CD8-positive, alpha-beta memory T cell (primary cell): ENCODE measurements at regions not wholly inside any gene's neighbourhood (a gene's known extent, or its start where the extent isn't known, plus 50 kb on each side); places are given as distances from the start of the nearest gene placed in this dataset.
"Not testable (repeated sequence)": the region's sequence is repeated elsewhere in the genome, so short reads cannot be mapped to it uniquely, and the experiment has no call there.

Experiments used
- CTCF ChIA-PET: fragments of 350-600 bp; sonication (Branson Sonifier 250); formaldehyde crosslinking; loops from one replicate; lab custom pipeline; 2021; ENCODE audit warnings: antibody characterized with exemption; lab: Charles Lee
- POLR2A ChIA-PET: fragments of 350-600 bp; sonication (Branson Sonifier 250); formaldehyde crosslinking; loops from one replicate; lab custom pipeline; 2021; ENCODE audit warnings: antibody characterized with exemption; lab: Charles Lee
- DNase-seq, 5 donors: peaks; one replicate each; pipeline versions ENCODE4 v3.0.0 to v3.0.0-alpha.2; 2020 to 2022; ENCODE audit warnings: mixed read lengths in 1 of 5
- H3K27ac ChIP-seq: one replicate; pipeline ENCODE4 v1.7.0; 2013; ENCODE audit warnings: low read depth, mild to moderate bottlenecking, low read length, moderate library complexity
- H3K27me3 ChIP-seq: 2 replicates; pipeline ENCODE4 v1.7.0; 2013; ENCODE audit warnings: low read length, mild to moderate bottlenecking; ENCODE audit not compliant: insufficient read depth, poor library complexity, severe bottlenecking
- H3K36me3 ChIP-seq: 2 replicates; pipeline ENCODE4 v1.7.0; 2013; ENCODE audit warnings: mild to moderate bottlenecking, low read length, moderate library complexity; ENCODE audit not compliant: insufficient read depth
- H3K4me1 ChIP-seq: 2 replicates; pipeline ENCODE4 v1.7.0; 2013; ENCODE audit warnings: mild to moderate bottlenecking, low read length, moderate library complexity; ENCODE audit not compliant: insufficient read depth
- H3K4me3 ChIP-seq: 2 replicates; pipeline ENCODE4 v1.7.0; 2013; ENCODE audit warnings: mild to moderate bottlenecking, low read length
- H3K9me3 ChIP-seq: 2 replicates; pipeline ENCODE4 v1.7.0; 2013; ENCODE audit warnings: mild to moderate bottlenecking, low read length
- H3K27ac Mint-ChIP-seq, 8 donors: one replicate each; pipeline ENCODE4 v1.8.0; 2020 to 2021; ENCODE audit warnings: mixed read lengths in 8 of 8, mild to moderate bottlenecking in 6 of 8, inconsistent platforms in 3 of 8, moderate library complexity in 3 of 8
- H3K27me3 Mint-ChIP-seq, 2 donors: one replicate each; pipeline ENCODE4 v1.8.0; 2020 to 2021; ENCODE audit warnings: mixed read lengths in 2 of 2, mild to moderate bottlenecking in 1 of 2, moderate library complexity in 1 of 2
- H3K36me3 Mint-ChIP-seq, 3 donors: one replicate each; pipeline ENCODE4 v1.8.0; 2020 to 2021; ENCODE audit warnings: mixed read lengths in 3 of 3, inconsistent platforms in 1 of 3, mild to moderate bottlenecking in 1 of 3
- H3K4me1 Mint-ChIP-seq, 3 donors: one replicate each; pipeline ENCODE4 v1.8.0; 2020 to 2021; ENCODE audit warnings: mixed read lengths in 3 of 3, inconsistent platforms in 1 of 3, mild to moderate bottlenecking in 1 of 3
- H3K4me3 Mint-ChIP-seq, 7 donors: one replicate each; pipeline ENCODE4 v1.8.0; 2020 to 2021; ENCODE audit warnings: mixed read lengths in 7 of 7, mild to moderate bottlenecking in 6 of 7, moderate library complexity in 4 of 7, inconsistent platforms in 2 of 7
- H3K9me3 Mint-ChIP-seq, 5 donors: one replicate each; pipeline ENCODE4 v1.8.0; 2020 to 2022; ENCODE audit warnings: mixed read lengths in 5 of 5, mild to moderate bottlenecking in 3 of 5, moderate library complexity in 2 of 5, inconsistent platforms in 1 of 5

- Histone ChIP-seq H3K4me1 (no peaks in the 10 kb centered on the region), H3K27ac (no peak overlapping the region), H3K27me3 (no peaks in the 10 kb centered on the region), H3K4me3 (no peak overlapping the region), H3K36me3 (no peaks in the 10 kb centered on the region), H3K9me3 (no peaks in the 10 kb centered on the region)
- POLR2A ChIA-PET, result no interaction called here
- no peak overlapping the region for H3K27ac Mint-ChIP-seq
- no peak for DNase-seq
- peaks cover 0 to 2% (median 0%) of the 10 kb centered on the region in 5 donors for H3K9me3 Mint-ChIP-seq
- no peak overlapping the region for H3K4me3 Mint-ChIP-seq
- no peaks in the 10 kb centered on the region for H3K4me1 Mint-ChIP-seq
- CTCF ChIA-PET, result no interaction called here
- H3K36me3 Mint-ChIP-seq, result no peaks in the 10 kb centered on the region
- H3K27me3 Mint-ChIP-seq, result no peaks in the 10 kb centered on the region
Observed at GRCh38 chr4:164648151-164648848, 105.6 kb upstream of the SMIM31 start.

DNA sequence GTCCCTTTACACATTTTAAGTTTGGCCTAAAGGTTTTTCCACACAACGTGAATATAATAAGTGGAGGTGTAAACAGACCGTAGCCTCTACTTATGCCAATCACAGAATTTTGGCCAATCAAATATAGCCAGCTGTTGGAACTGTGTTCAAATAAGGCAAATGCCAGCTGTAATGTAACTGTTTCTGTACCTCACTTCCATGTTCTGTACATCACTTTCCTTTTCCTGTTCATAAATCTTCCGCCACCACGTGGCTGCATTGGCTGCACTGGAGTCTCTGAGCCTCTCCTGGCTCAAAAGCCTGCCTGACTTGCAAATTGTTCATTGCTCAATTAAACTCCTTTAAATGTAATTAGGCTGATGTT lies 105.1 kb upstream of the SMIM31 start:
- no peak overlapping the region for H3K27ac Mint-ChIP-seq
- Histone ChIP-seq H3K9me3 (no peaks in the 10 kb centered on the region), H3K36me3 (no peaks in the 10 kb centered on the region), H3K27ac (no peak overlapping the region), H3K4me1 (no peaks in the 10 kb centered on the region), H3K27me3 (no peaks in the 10 kb centered on the region), H3K4me3 (no peak overlapping the region)
- peaks cover 0 to 2% (median 0%) of the 10 kb centered on the region in 5 donors for H3K9me3 Mint-ChIP-seq
- H3K4me1 Mint-ChIP-seq, result no peaks in the 10 kb centered on the region
- H3K4me3 Mint-ChIP-seq, result no peak overlapping the region
- ChIA-PET POLR2A (no interaction called here), CTCF (no interaction called here)
- no peak for DNase-seq
- H3K36me3 Mint-ChIP-seq, result no peaks in the 10 kb centered on the region
- no peaks in the 10 kb centered on the region for H3K27me3 Mint-ChIP-seq

DNA sequence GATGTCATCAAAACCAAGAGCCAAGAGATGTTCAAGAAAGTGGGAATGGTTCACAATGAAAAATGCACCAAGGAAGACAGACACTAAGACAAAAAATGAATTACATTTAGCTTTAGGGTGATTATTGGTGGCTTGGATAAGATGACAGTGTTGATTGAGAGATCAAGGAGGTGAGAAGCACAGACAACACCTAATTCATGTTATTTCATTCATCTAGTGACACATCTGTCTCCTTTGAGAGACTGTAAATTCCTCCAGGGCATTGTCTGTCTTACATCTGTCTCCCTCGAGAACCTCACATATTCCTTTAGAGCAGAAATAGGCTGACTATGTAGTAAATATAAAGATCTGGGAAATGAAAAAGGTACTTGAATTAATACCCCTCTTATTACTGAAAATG lies 94.2 kb upstream of the SMIM31 start:
- Histone ChIP-seq H3K9me3 (no peaks in the 10 kb centered on the region), H3K4me3 (no peak overlapping the region), H3K27me3 (no peaks in the 10 kb centered on the region), H3K36me3 (no peaks in the 10 kb centered on the region), H3K4me1 (no peaks in the 10 kb centered on the region), H3K27ac (no peak overlapping the region)
- peaks cover 2 to 9% (median 3%) of the 10 kb centered on the region in 5 donors for H3K9me3 Mint-ChIP-seq
- no peak overlapping the region for H3K27ac Mint-ChIP-seq
- POLR2A ChIA-PET, result no interaction called here
- no peak overlapping the region for H3K4me3 Mint-ChIP-seq
- CTCF ChIA-PET, result no interaction called here
- H3K36me3 Mint-ChIP-seq, result no peaks in the 10 kb centered on the region
- no peaks in the 10 kb centered on the region for H3K27me3 Mint-ChIP-seq
- no peaks in the 10 kb centered on the region for H3K4me1 Mint-ChIP-seq
- DNase-seq, result no peak

GRCh38 chr4:164676152-164676551 lies 77.8 kb upstream of the SMIM31 start:
- DNase-seq, H3K4me1 Mint-ChIP-seq, H3K4me3 ChIP-seq, H3K27ac Mint-ChIP-seq, CTCF ChIA-PET, H3K4me1 ChIP-seq, H3K36me3 Mint-ChIP-seq, H3K27me3 Mint-ChIP-seq, H3K4me3 Mint-ChIP-seq, H3K27ac ChIP-seq, H3K9me3 Mint-ChIP-seq, H3K27me3 ChIP-seq, H3K36me3 ChIP-seq, H3K9me3 ChIP-seq, POLR2A ChIA-PET: not testable (repeated sequence)

- H3K27me3 Mint-ChIP-seq, result peaks cover 0 to 2% of the 10 kb centered on the region in 2 donors
- Histone ChIP-seq H3K4me3 (no peak overlapping the region), H3K36me3 (no peaks in the 10 kb centered on the region), H3K4me1 (no peaks in the 10 kb centered on the region), H3K27me3 (no peaks in the 10 kb centered on the region), H3K9me3 (no peaks in the 10 kb centered on the region), H3K27ac (no peak overlapping the region)
- ChIA-PET CTCF (no interaction called here), POLR2A (no interaction called here)
- no peak overlapping the region for H3K27ac Mint-ChIP-seq
- H3K36me3 Mint-ChIP-seq, result no peaks in the 10 kb centered on the region
- H3K4me3 Mint-ChIP-seq, result no peak overlapping the region
- no peak for DNase-seq
- no peaks in the 10 kb centered on the region for H3K4me1 Mint-ChIP-seq
- no peaks in the 10 kb centered on the region for H3K9me3 Mint-ChIP-seq
Observed at GRCh38 chr4:164683040-164683439, 70.9 kb upstream of the SMIM31 start.

DNA sequence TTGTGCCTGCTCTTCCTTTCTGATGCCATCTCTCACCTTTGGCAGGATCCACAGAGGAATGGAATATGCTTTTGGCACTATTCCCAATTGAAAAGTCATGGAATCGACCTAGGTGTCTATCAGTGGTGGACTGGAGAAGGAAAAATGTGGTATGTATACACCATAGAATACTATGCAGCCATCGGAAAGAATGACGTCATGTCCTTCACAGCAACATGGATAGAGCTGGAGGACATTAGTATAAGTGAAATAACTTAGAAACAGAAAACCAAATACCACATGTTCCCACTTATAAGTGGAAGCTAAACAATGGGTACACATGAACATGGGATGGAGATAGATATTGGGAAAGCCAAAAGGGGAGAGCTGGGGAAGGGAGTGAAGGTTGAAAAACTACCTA lies 58.3 kb upstream of the SMIM31 start:
- Mint-ChIP-seq H3K27me3 (peaks cover 2 to 3% of the 10 kb centered on the region in 2 donors), H3K9me3 (peaks cover 0 to 3% (median 0%) of the 10 kb centered on the region in 5 donors), H3K36me3 (no peaks in the 10 kb centered on the region), H3K4me1 (no peaks in the 10 kb centered on the region), H3K4me3 (no peak overlapping the region), H3K27ac (no peak overlapping the region)
- H3K4me3 ChIP-seq, result no peak overlapping the region
- POLR2A ChIA-PET, result no interaction called here
- CTCF ChIA-PET, result interaction anchor here (1.3 kb wide), 1 partner anchor 36 kb away, joined by 3 read pairs; no protein-coding TSS in a partner anchor
- H3K27ac ChIP-seq, result no peak overlapping the region
- H3K9me3 ChIP-seq, result no peaks in the 10 kb centered on the region
- H3K36me3 ChIP-seq, result no peaks in the 10 kb centered on the region
- H3K4me1 ChIP-seq, result no peaks in the 10 kb centered on the region
- no peaks in the 10 kb centered on the region for H3K27me3 ChIP-seq
- no peak for DNase-seq

DNA sequence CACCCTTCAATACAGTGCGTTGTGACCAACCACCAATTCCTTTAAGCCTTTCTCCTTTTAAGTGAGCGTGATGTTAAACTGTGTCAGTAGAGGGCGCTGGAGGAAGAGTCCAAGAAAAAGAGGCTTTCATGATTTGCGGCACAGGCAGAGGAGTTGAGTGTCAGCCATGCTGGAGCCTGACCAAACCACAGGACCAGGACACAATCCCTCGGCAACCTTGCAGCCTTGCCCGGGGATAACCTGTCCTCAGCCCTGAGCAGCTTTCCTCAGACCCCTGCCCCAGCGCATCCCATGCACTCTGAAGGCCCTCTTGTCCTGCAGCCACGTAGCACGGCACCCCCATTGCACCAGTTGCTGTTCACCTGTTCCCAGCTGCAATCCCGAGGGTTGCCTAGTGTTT lies 53.5 kb upstream of the SMIM31 start:
- no peaks in the 10 kb centered on the region for H3K4me1 ChIP-seq
- Mint-ChIP-seq H3K4me3 (no peak overlapping the region), H3K27me3 (peaks cover 2 to 3% of the 10 kb centered on the region in 2 donors), H3K9me3 (peaks cover 0 to 2% (median 0%) of the 10 kb centered on the region in 5 donors), H3K36me3 (no peaks in the 10 kb centered on the region), H3K27ac (no peak overlapping the region), H3K4me1 (no peaks in the 10 kb centered on the region)
- H3K36me3 ChIP-seq, result no peaks in the 10 kb centered on the region
- no peak for DNase-seq
- H3K4me3 ChIP-seq, result no peak overlapping the region
- POLR2A ChIA-PET, result no interaction called here
- no peaks in the 10 kb centered on the region for H3K27me3 ChIP-seq
- H3K27ac ChIP-seq, result no peak overlapping the region
- CTCF ChIA-PET, result no interaction called here
- no peaks in the 10 kb centered on the region for H3K9me3 ChIP-seq

DNA sequence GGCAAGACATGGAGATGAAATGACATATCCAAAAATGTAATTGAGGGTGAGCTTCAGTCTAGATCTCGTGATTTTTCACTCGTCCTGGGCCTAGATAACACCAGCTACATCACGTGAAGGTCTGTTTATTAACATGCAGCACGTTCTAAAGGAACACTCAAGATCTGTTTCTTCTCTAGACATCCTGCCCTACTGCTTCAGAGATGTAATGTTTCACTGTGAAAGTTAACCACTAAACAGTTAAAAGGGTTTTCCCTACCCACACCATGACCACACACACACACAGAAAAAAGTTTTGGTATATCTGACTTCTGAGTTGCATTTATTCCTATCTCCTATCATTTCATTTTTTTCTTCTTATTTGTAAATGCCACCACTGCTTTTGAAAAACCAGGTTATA lies 52.3 kb upstream of the SMIM31 start:
- Histone ChIP-seq H3K27me3 (no peaks in the 10 kb centered on the region), H3K36me3 (no peaks in the 10 kb centered on the region), H3K4me3 (no peak overlapping the region), H3K4me1 (no peaks in the 10 kb centered on the region), H3K9me3 (no peaks in the 10 kb centered on the region), H3K27ac (no peak overlapping the region)
- H3K27me3 Mint-ChIP-seq, result peaks cover 2 to 3% of the 10 kb centered on the region in 2 donors
- CTCF ChIA-PET, result no interaction called here
- no peak overlapping the region for H3K4me3 Mint-ChIP-seq
- peaks cover 0 to 2% (median 0%) of the 10 kb centered on the region in 5 donors for H3K9me3 Mint-ChIP-seq
- DNase-seq, result no peak
- POLR2A ChIA-PET, result no interaction called here
- H3K27ac Mint-ChIP-seq, result no peak overlapping the region
- H3K36me3 Mint-ChIP-seq, result no peaks in the 10 kb centered on the region
- no peaks in the 10 kb centered on the region for H3K4me1 Mint-ChIP-seq
